Heart right ventricle (tissue), 16 donors: ENCODE measurements at regions not wholly inside any gene's neighbourhood (a gene's known extent, or its start where the extent isn't known, plus 50 kb on each side); places are given as distances from the start of the nearest gene placed in this dataset.

Source experiments
- ATAC-seq, 8 donors: fragments of 200-7000 bp; cut with Tn5 transposase; one replicate each; pipeline ENCODE4 v1.9.1; 2020; ENCODE audit warnings: mild to moderate bottlenecking in 8 of 8, moderate library complexity in 8 of 8, moderate number of reproducible peaks in 1 of 8
- DNase-seq, 2 donors: peaks; one replicate each; pipeline ENCODE4 v3.0.0-alpha.2; 2020
- H3K27ac ChIP-seq, 10 donors: fragments of 200-600 bp; sonication (generic) in 2 of 10; one replicate each; pipeline versions ENCODE4 v1.5.0 to v1.8.0; 2020 to 2022; ENCODE audit warnings: mild to moderate bottlenecking in 3 of 10
- H3K27me3 ChIP-seq, 7 donors: fragments of 200-600 bp; one replicate each; pipeline ENCODE4 v1.8.0; 2021 to 2022; ENCODE audit warnings: mild to moderate bottlenecking in 2 of 7
- H3K36me3 ChIP-seq, 9 donors: fragments of 200-600 bp; sonication (generic) in 1 of 9; one replicate each; pipeline versions ENCODE4 v1.5.0 to v1.8.0; 2020 to 2022; ENCODE audit warnings: mild to moderate bottlenecking in 2 of 9
- H3K4me1 ChIP-seq, 9 donors: fragments of 200-600 bp; sonication (generic) in 1 of 9; one replicate each; pipeline versions ENCODE4 v1.5.0 to v1.8.0; 2020 to 2022; ENCODE audit warnings: mild to moderate bottlenecking in 4 of 9
- H3K4me3 ChIP-seq, 10 donors: fragments of 200-600 bp; sonication (generic) in 2 of 10; one replicate each; pipeline versions ENCODE4 v1.5.0 to v1.8.0; 2020 to 2022; ENCODE audit warnings: mild to moderate bottlenecking in 7 of 10, moderate library complexity in 2 of 10
- H3K9me3 ChIP-seq, 11 donors: fragments of 200-600 bp in 10 of 11; sonication (generic) in 2 of 11; one replicate each; pipeline versions ENCODE4 v1.5.0 to v1.8.0; 2013 to 2022; ENCODE audit warnings: mild to moderate bottlenecking in 2 of 11, control low read depth in 1 of 11, moderate library complexity in 1 of 11
- CTCF ChIP-seq, 9 donors: fragments of 200-600 bp; sonication (generic) in 2 of 9; IDR thresholded peaks; one replicate each; pipeline versions ENCODE4 v1.5.0 to v1.8.0; 2021 to 2022; ENCODE audit warnings: antibody characterized with exemption in 9 of 9, mild to moderate bottlenecking in 5 of 9, moderate library complexity in 1 of 9
- WGBS, 2 donors: extraction: QIAGEN DNeasy Blood & Tissue Kit; methylation state at CpG; one replicate each; pipeline ENCODE4 v1.1.7; 2013; ENCODE audit warnings: inconsistent platforms in 1 of 2; 5-methylcytosine and 5-hydroxymethylcytosine counted together
- intact Hi-C, 10 donors: fragments of 100-400 bp; cut with DNase I; formaldehyde crosslinking; loops; one replicate each; pipeline versions ENCODE4 v1.11.1 to v1.14.2; 2022
- donor health status: Arrhythmogenic right ventricular cardiomyopathy.
- donor health status: ischemic (EF 13 %, LVEDD 7.1; RV severe dilation, severe dysfunction).
- donor health status: healthy with polysubstance abuse.
- donor health status: DM: no; HTN: yes; CAD: no.
- donor health status: DM: no; HTN: no; CAD: no.
- donor health status: ischemic (EF 25% LVEDD 6.9; RV normal size, moderate dysfunction).
- donor health status: ischemic (EF 25% LVEDD 5.7; RV mildly dilated, moderate dysfunction).
- donor health status: healthy.
- donor health status: DM: yes; HTN: yes; CAD: no.
- donor health status: Ischemic cardiomyopathy.
- donor health status: ischemic (EF 35%, LVEDD 5.7; RV mildly dilated, moderate dysfunction).
- donor health status: nonischemic (EF 11% LVEDD 7.7; RV severe dilation, severe dysfunction).
- donor health status: DM: yes; HTN: yes; CAD: no.
- donor health status: PGD.
- donor health status: ischemic (EF 29% LVEDD 5.4; RV normal size, mild dysfunction).
- donor health status: nonischemic (EF 23%, LVEDD 6.1; RV moderate dilation, normal function).

- ATAC-seq, result no peak
- no peak for DNase-seq
- Histone ChIP-seq H3K9me3 (no peaks in the 10 kb centered on the region), H3K4me1 (peaks cover 0 to 6% (median 0%) of the 10 kb centered on the region in 9 donors), H3K27me3 (peaks cover 0 to 3% (median 0%) of the 10 kb centered on the region in 7 donors), H3K4me3 (no peak overlapping the region), H3K36me3 (no peaks in the 10 kb centered on the region), H3K27ac (no peak overlapping the region)
- TF ChIP-seq CTCF (IDR thresholded peaks at IDR 0.05), result no peak
- intact Hi-C loops, result no loop called here
- WGBS, 2 donors, result 60 to 78% methylated on average over 2 of the region's 2 CpGs
Measured at GRCh38 chr1:168396508-168396907, 115.8 kb downstream of the TBX19 start.

GRCh38 chr1:168394858-168395257 is 114.2 kb downstream of the TBX19 start:
- Histone ChIP-seq H3K4me1 (peaks cover 0 to 6% (median 0%) of the 10 kb centered on the region in 9 donors), H3K9me3 (no peaks in the 10 kb centered on the region), H3K36me3 (no peaks in the 10 kb centered on the region), H3K27ac (no peak overlapping the region), H3K27me3 (no peaks in the 10 kb centered on the region), H3K4me3 (no peak overlapping the region)
- no peak for DNase-seq
- no peak for ATAC-seq
- WGBS, 2 donors, result 89 to 97% methylated on average over 1 of the region's 1 CpG
- intact Hi-C loops, result no loop called here
- no peak for TF ChIP-seq CTCF (IDR thresholded peaks at IDR 0.05)

GRCh38 chr1:168392958-168393549 is 112.4 kb downstream of the TBX19 start:
- no peak for TF ChIP-seq CTCF (IDR thresholded peaks at IDR 0.05)
- 66 to 73% methylated on average over 5 of the region's 5 CpGs for WGBS, 2 donors
- Histone ChIP-seq H3K4me1 (peaks cover 0 to 3% (median 0%) of the 10 kb centered on the region in 9 donors), H3K9me3 (no peaks in the 10 kb centered on the region), H3K36me3 (no peaks in the 10 kb centered on the region), H3K4me3 (no peak overlapping the region), H3K27me3 (no peaks in the 10 kb centered on the region), H3K27ac (no peak overlapping the region)
- intact Hi-C loops, result no loop called here
- DNase-seq (no peak), ATAC-seq (no peak)

GRCh38 chr1:168391851-168392681 is 111.4 kb downstream of the TBX19 start:
- Histone ChIP-seq H3K4me1 (peaks cover 0 to 7% (median 0%) of the 10 kb centered on the region in 9 donors), H3K27me3 (peaks cover 0 to 4% (median 0%) of the 10 kb centered on the region in 7 donors), H3K4me3 (no peak overlapping the region), H3K36me3 (no peaks in the 10 kb centered on the region), H3K9me3 (no peaks in the 10 kb centered on the region), H3K27ac (no peak overlapping the region)
- WGBS, 2 donors, result 69 to 79% methylated on average over 8 of the region's 8 CpGs
- intact Hi-C loops, result no loop called here
- TF ChIP-seq CTCF (IDR thresholded peaks at IDR 0.05), result no peak
- ATAC-seq (no peak), DNase-seq (no peak)
